OCI-LY1 (cell line): ENCODE measurements at regions not wholly inside any gene's neighbourhood (a gene's known extent, or its start where the extent isn't known, plus 50 kb on each side); places are given as distances from the start of the nearest gene placed in this dataset.

Experiments used
- H2AFZ ChIP-seq: fragments of 200-600 bp; sonication (generic), shearing (Covaris generic); 2 replicates; pipeline ENCODE4 v1.6.0; 2014; ENCODE audit warnings: antibody characterized with exemption, mild to moderate bottlenecking, low read length
- H3F3A ChIP-seq: fragments of 200-600 bp; sonication (generic), shearing (Covaris generic); 2 replicates; pipeline ENCODE4 v1.6.0; 2014; ENCODE audit warnings: mild to moderate bottlenecking, antibody characterized with exemption, low read length, moderate library complexity; ENCODE audit not compliant: insufficient read depth
- H3K27ac ChIP-seq: fragments of 200-600 bp; sonication (generic); 2 replicates; pipeline ENCODE4 v1.5.1; 2014; ENCODE audit warnings: low read length, mixed run types, mild to moderate bottlenecking, low read depth; ENCODE audit not compliant: poor library complexity, severe bottlenecking
- H3K27me3 ChIP-seq: fragments of 200-600 bp; sonication (generic); 2 replicates; pipeline ENCODE4 v1.6.0; 2014; ENCODE audit warnings: antibody characterized with exemption, mild to moderate bottlenecking, low read length, moderate library complexity; ENCODE audit not compliant: insufficient read depth
- H3K36me3 ChIP-seq: fragments of 200-600 bp; sonication (generic); 2 replicates; pipeline ENCODE4 v1.6.1; 2014; ENCODE audit warnings: mild to moderate bottlenecking, antibody characterized with exemption, low read length, moderate library complexity, mixed read lengths; ENCODE audit not compliant: insufficient read depth
- H3K4me1 ChIP-seq: fragments of 200-600 bp; sonication (generic); 2 replicates; pipeline ENCODE4 v1.5.1; 2014; ENCODE audit warnings: mild to moderate bottlenecking, low read length, moderate library complexity; ENCODE audit not compliant: insufficient read depth, severe bottlenecking
- H3K4me2 ChIP-seq: fragments of 200-600 bp; sonication (generic), shearing (Covaris generic); 2 replicates; pipeline ENCODE4 v1.6.1; 2014; ENCODE audit warnings: low read length
- H3K4me3 ChIP-seq: fragments of 200-600 bp; sonication (generic); 2 replicates; pipeline ENCODE4 v1.5.1; 2014; ENCODE audit warnings: low read length, low read depth, mild to moderate bottlenecking, mixed read lengths; ENCODE audit not compliant: poor library complexity, severe bottlenecking
- H3K79me2 ChIP-seq: fragments of 200-600 bp; shearing (Covaris generic); 2 replicates; pipeline ENCODE4 v1.6.1; 2016; ENCODE audit warnings: mixed run types, low read length, mixed read lengths; ENCODE audit not compliant: insufficient read depth
- H3K9ac ChIP-seq: fragments of 200-600 bp; sonication (generic), shearing (Covaris generic); 2 replicates; pipeline ENCODE4 v1.6.1; 2014; ENCODE audit warnings: mild to moderate bottlenecking, low read length, mixed read lengths
- H3K9me2 ChIP-seq: fragments of 200-600 bp; sonication (generic), shearing (Covaris generic); 2 replicates; pipeline ENCODE4 v1.6.1; 2014; ENCODE audit warnings: low read depth, mild to moderate bottlenecking, low read length, mixed read lengths
- H3K9me3 ChIP-seq: fragments of 200-600 bp; shearing (Covaris generic); 2 replicates; pipeline ENCODE4 v1.6.1; 2014; ENCODE audit warnings: low read length, mixed read lengths
- H4K20me1 ChIP-seq: fragments of 200-600 bp; sonication (generic), shearing (Covaris generic); 2 replicates; pipeline ENCODE4 v1.6.0; 2016; ENCODE audit warnings: mild to moderate bottlenecking, low read length; ENCODE audit not compliant: insufficient read depth
- CTCF ChIP-seq: fragments of 200-600 bp; sonication (generic), shearing (Covaris generic); IDR thresholded peaks from 2 replicates; pipeline ENCODE4 v1.5.1; 2017; ENCODE audit warnings: mild to moderate bottlenecking, antibody characterized with exemption, low read length, moderate library complexity, mixed read lengths
- EZH2 ChIP-seq: fragments of 200-600 bp; sonication (generic), shearing (Covaris generic); IDR thresholded peaks from 2 replicates; pipeline ENCODE4 v1.8.0; 2017; ENCODE audit warnings: borderline replicate concordance, mixed run types, mild to moderate bottlenecking, antibody characterized with exemption, low read length, moderate library complexity, mixed read lengths

DNA sequence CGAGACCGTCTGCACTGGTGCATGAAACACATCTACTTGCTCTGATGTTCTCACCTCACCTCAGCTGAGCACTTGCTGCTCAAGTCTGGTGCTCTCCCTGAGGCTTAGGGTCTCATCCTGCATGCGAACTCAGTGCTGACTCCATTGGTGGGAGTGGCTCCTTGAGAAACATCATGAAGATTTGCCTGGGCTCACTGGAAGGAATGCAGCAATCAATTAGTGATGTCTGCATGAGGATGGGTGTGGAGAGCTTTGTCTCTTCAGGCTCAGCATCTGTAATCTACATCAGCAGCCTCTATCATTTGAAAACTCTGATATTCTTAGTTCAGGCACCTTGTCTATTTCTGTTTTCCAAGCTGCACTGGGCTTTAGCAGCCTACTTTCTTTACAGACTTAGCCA lies 204.4 kb downstream of the IRF8 start:
- TF ChIP-seq EZH2: no peak
- no peak for TF ChIP-seq CTCF
- no peaks in the 10 kb centered on the region for H3K27me3 ChIP-seq
- no peak overlapping the region for H3K27ac ChIP-seq
- H3K36me3 ChIP-seq: no peaks in the 10 kb centered on the region
- H3K4me3 ChIP-seq: no peak overlapping the region
- H3F3A ChIP-seq: peaks cover 4% of the 10 kb centered on the region
- no peak overlapping the region for H2AFZ ChIP-seq
- H3K4me1 ChIP-seq: no peaks in the 10 kb centered on the region
- H3K9ac ChIP-seq: no peak overlapping the region
- H3K4me2 ChIP-seq: no peak overlapping the region
- H4K20me1 ChIP-seq: no peaks in the 10 kb centered on the region
- H3K9me2 ChIP-seq: no peaks in the 10 kb centered on the region
- H3K9me3 ChIP-seq: peaks cover 5% of the 10 kb centered on the region; the same call in 1 of the 2 replicates
- no peaks in the 10 kb centered on the region for H3K79me2 ChIP-seq

DNA sequence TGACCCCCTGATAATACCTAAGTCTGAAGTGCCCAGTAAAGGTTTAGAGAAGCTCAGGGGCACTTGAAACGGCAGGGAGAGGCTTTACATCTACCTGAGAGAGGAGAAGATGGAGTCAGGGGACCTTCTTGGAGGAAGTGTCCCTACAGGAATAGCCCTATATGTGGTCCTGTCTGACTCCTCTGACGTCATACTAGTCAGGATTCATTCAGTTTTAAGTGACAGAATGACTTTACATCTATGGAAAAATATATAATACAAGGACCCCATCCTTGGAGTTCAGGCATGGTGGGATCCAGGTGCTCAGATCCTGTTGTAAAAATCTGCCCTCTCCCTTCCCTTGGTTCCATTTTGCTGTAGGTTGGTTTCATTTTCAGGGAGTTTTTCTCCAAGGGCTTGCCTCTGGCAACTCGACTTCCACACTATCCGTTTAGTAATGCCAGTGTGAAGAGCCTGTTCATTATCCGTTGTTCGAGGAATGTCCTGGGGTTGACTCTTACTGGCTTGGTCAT lies 205.6 kb downstream of the IRF8 start:
- Histone ChIP-seq H2AFZ (no peak overlapping the region), H3K9ac (no peak overlapping the region), H3K4me3 (no peak overlapping the region), H3K9me2 (no peaks in the 10 kb centered on the region), H4K20me1 (no peaks in the 10 kb centered on the region), H3K27me3 (no peaks in the 10 kb centered on the region), H3K4me1 (no peaks in the 10 kb centered on the region), H3K27ac (no peak overlapping the region), H3K79me2 (no peaks in the 10 kb centered on the region), H3K9me3 (peaks cover 10% of the 10 kb centered on the region; the same call in 1 of the 2 replicates), H3K4me2 (no peak overlapping the region), H3F3A (peaks cover 4% of the 10 kb centered on the region), H3K36me3 (no peaks in the 10 kb centered on the region)
- no peak for TF ChIP-seq CTCF
- no peak for TF ChIP-seq EZH2

DNA sequence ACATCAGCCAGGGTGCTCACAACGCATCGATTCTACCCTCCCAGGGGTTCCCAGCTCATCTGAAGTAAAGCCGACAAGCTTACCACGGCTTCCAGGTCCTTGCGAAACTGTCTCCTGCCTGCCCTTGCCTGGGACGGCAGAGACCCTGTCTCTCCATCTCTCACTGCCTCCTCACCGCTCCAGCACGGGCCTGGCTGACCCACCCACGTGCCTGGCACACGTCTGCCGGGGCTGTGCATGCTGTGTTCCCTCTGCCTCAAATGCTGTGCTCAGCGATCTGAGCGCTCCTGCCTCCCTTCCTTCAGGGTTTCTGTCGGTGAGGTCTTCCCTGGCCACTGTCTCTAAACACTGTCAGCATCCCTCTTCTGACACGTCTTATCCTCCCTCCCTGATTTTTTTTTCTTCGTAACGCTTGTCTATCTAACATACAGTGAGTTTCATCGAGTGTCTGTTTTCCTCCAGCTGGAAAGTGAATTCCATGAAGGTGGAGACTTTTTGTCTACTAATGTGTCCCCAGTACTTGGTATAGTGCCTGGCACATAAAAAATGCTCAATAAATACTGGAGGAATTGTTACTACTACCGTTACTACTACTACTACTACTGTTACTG lies 208.4 kb downstream of the IRF8 start:
- Histone ChIP-seq H3K27me3 (no peaks in the 10 kb centered on the region), H3F3A (peaks cover 4% of the 10 kb centered on the region), H4K20me1 (no peaks in the 10 kb centered on the region), H2AFZ (no peak overlapping the region), H3K36me3 (no peaks in the 10 kb centered on the region), H3K9me2 (no peaks in the 10 kb centered on the region), H3K9me3 (peaks cover 10% of the 10 kb centered on the region; the same call in 1 of the 2 replicates), H3K4me2 (no peak overlapping the region), H3K9ac (no peak overlapping the region), H3K4me3 (no peak overlapping the region), H3K27ac (no peak overlapping the region), H3K4me1 (no peaks in the 10 kb centered on the region), H3K79me2 (no peaks in the 10 kb centered on the region)
- no peak for TF ChIP-seq EZH2
- TF ChIP-seq CTCF: no peak
